NCI-H69 (cell line): ENCODE measurements at regions not wholly inside any gene's neighbourhood (a gene's known extent, or its start where the extent isn't known, plus 50 kb on each side); places are given as distances from the start of the nearest gene placed in this dataset.

ENCODE experiments used
- DNase-seq: peaks from one replicate; lab custom pipeline; 2025; lab: John Stamatoyannopoulos, UW

- no peak for DNase-seq
Measured at GRCh38 chr11:81756864-81757595, 976.6 kb downstream of the FAM181B start.

GRCh38 chr11:81749245-81749644, 984.4 kb downstream of the FAM181B start:
- no peak for DNase-seq

- DNase-seq = no peak
Measured at GRCh38 chr11:81744336-81745116, 989.1 kb downstream of the FAM181B start.

GRCh38 chr11:81725701-81726100, 1008.0 kb downstream of the FAM181B start:
- no peak for DNase-seq

- no peak for DNase-seq
Measured at GRCh38 chr11:81717695-81718094, 1016.0 kb downstream of the FAM181B start.

- peak; percentile 18 for DNase-seq
Measured at GRCh38 chr11:81707881-81708280, 1025.8 kb downstream of the FAM181B start.

- no peak for DNase-seq
Measured at GRCh38 chr11:81705283-81705682, 1028.4 kb downstream of the FAM181B start.

- no peak for DNase-seq
Measured at GRCh38 chr11:81700076-81700475, 1033.6 kb downstream of the FAM181B start.

GRCh38 chr11:81687057-81687456, 1046.6 kb downstream of the FAM181B start:
- no peak for DNase-seq

GRCh38 chr11:81674211-81674610, 1059.5 kb downstream of the FAM181B start:
- DNase-seq = no peak

GRCh38 chr11:81673001-81673400, 1060.7 kb downstream of the FAM181B start:
- no peak for DNase-seq

GRCh38 chr11:81669935-81670543, 1063.6 kb downstream of the FAM181B start:
- DNase-seq = no peak

GRCh38 chr11:81658722-81659121, 1074.9 kb downstream of the FAM181B start:
- DNase-seq = peak; percentile 61

GRCh38 chr11:81655351-81655750, 1078.3 kb downstream of the FAM181B start:
- no peak for DNase-seq

- peak; percentile 57 for DNase-seq
Measured at GRCh38 chr11:81647374-81647773, 1086.3 kb downstream of the FAM181B start.

- peak; percentile 93 for DNase-seq
Measured at GRCh38 chr11:81644239-81644840, 1089.3 kb downstream of the FAM181B start.

GRCh38 chr11:81634483-81634882, 1099.2 kb downstream of the FAM181B start:
- DNase-seq = no peak

GRCh38 chr11:81602508-81602907, 1131.2 kb downstream of the FAM181B start:
- peak; percentile 42 for DNase-seq

- DNase-seq = peak; percentile 17
Measured at GRCh38 chr11:81596704-81597103, 1137.0 kb downstream of the FAM181B start.

- no peak for DNase-seq
Measured at GRCh38 chr11:81585390-81585933, 1148.2 kb downstream of the FAM181B start.

GRCh38 chr11:81579339-81579738, 1154.3 kb downstream of the FAM181B start:
- peak; percentile 74 for DNase-seq

- DNase-seq = peak; percentile 37
Measured at GRCh38 chr11:81578571-81578970, 1155.1 kb downstream of the FAM181B start.
